RWPE1 (cell line): ENCODE measurements at regions not wholly inside any gene's neighbourhood (a gene's known extent, or its start where the extent isn't known, plus 50 kb on each side); places are given as distances from the start of the nearest gene placed in this dataset.

Experiments used
- CTCF ChIA-PET: fragments of 350-600 bp; sonication (Branson Sonifier 250); formaldehyde crosslinking; extraction: SDS; loops from one replicate; lab custom pipeline; 2021; lab: Yijun Ruan, JAX
- POLR2A ChIA-PET: fragments of 400-600 bp; formaldehyde crosslinking; extraction: SDS; loops from one replicate; lab custom pipeline; 2020; ENCODE audit warnings: antibody characterized with exemption; ENCODE audit not compliant: low non-redundant PET; lab: Yijun Ruan, JAX
- DNase-seq: peaks from one replicate; pipeline ENCODE4 v3.0.0; 2012; ENCODE audit warnings: low spot score
- H3K27ac ChIP-seq: fragments of 450-650 bp; 2 replicates; pipeline ENCODE4 v1.5.1; 2017
- CTCF ChIP-seq: fragments of 450-650 bp; conservative IDR thresholded peaks from 2 replicates; pipeline ENCODE4 v1.5.1; 2017; ENCODE audit warnings: low read depth, mild to moderate bottlenecking

GRCh38 chr16:85429776-85430522 lies 183.2 kb upstream of the GSE1 start:
- H3K27ac ChIP-seq = no peak overlapping the region
- POLR2A ChIA-PET = no interaction called here
- no peak for DNase-seq
- CTCF ChIA-PET = no interaction called here
- no peak for TF ChIP-seq CTCF

GRCh38 chr16:85430523-85431421 lies 182.3 kb upstream of the GSE1 start:
- no peak for TF ChIP-seq CTCF
- ChIA-PET CTCF (no interaction called here), POLR2A (no interaction called here)
- H3K27ac ChIP-seq = no peak overlapping the region
- no peak for DNase-seq

GRCh38 chr16:85431431-85432124 lies 181.5 kb upstream of the GSE1 start:
- CTCF ChIA-PET = no interaction called here
- TF ChIP-seq CTCF = no peak
- DNase-seq = no peak
- POLR2A ChIA-PET = no interaction called here
- H3K27ac ChIP-seq = no peak overlapping the region

- no peak for TF ChIP-seq CTCF
- POLR2A ChIA-PET = no interaction called here
- no peak for DNase-seq
- CTCF ChIA-PET = no interaction called here
- no peak overlapping the region for H3K27ac ChIP-seq
Observed at GRCh38 chr16:85432606-85433005, 180.5 kb upstream of the GSE1 start.

- POLR2A ChIA-PET = no interaction called here
Observed at GRCh38 chr16:85433477-85433876, 179.6 kb upstream of the GSE1 start.

More at GRCh38 chr16:85433477-85433876, 179.6 kb upstream of the GSE1 start:
- CTCF ChIA-PET = interaction anchor here (0.6 kb wide), 1 partner anchor 39 kb away, joined by 3 read pairs; no protein-coding TSS in a partner anchor
- TF ChIP-seq CTCF = no peak
- no peak overlapping the region for H3K27ac ChIP-seq
- DNase-seq = no peak
